ENCODE measurements at regions not wholly inside any gene's neighbourhood (a gene's known extent, or its start where the extent isn't known, plus 50 kb on each side); places are given as distances from the start of the nearest gene placed in this dataset.

DNA sequence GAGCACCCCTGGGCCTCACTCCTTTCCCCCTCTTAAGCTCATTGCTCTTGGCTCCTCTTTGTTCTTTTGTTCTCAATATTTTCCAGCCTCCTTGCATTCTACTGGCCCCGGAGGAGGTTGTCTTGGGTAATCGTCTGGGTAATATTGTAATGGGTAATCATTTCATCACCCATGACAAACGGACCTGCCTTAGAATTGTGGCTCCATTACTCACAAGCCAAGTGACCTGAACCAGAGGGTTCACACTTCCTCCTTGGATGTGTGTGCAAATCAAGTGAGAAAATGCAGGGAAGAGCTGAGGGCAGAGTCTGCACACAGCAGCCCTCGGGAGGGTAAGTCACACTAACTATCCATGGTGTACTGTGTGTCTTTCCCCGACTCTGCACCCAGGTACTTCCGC, 305.0 kb downstream of the BUD13 start:
- Histone ChIP-seq H3K27me3 (no peaks in the 10 kb centered on the region), H3K9me3 (replicated peaks in 1 of 3) (no peaks in the 10 kb centered on the region), H3K36me3 (replicated peaks in 1 of 2) (no peaks in the 10 kb centered on the region), H3K4me3 (no peak overlapping the region), H3K4me1 (replicated peaks in 1 of 2) (peaks cover 0 to under 1% of the 10 kb centered on the region in 2 donors), H3K27ac (no peak overlapping the region)
- DNase-seq, result no peak
- intact Hi-C loops (cut with DNase I), result no loop called here
- WGBS, 4 donors, result 66 to 80% (median 69%) methylated on average over 6 of the region's 6 CpGs
- TF ChIP-seq POLR2A (IDR thresholded peaks at IDR 0.05), result no peak
- no peak for TF ChIP-seq CTCF (IDR thresholded peaks at IDR 0.05)

DNA sequence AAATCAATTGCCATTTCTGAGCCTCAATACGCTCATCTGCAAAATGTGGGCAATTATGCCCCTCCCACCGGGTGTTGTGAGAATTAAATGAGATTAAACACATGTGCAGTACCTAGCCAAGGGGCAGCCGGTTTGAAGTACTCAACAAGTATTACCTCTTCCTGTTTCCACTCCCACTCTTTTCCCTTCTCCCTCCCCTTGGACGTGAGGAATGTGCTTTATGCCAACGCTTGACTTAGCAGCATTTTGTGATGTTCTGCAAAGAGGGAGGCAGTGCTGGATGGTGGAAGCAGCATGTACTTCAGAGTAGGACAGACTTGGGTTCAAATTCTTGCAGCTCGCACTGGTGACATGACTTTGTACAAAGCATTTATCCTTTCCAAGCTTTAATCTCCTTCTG, 306.0 kb downstream of the BUD13 start:
- Histone ChIP-seq H3K4me3 (no peak overlapping the region), H3K9me3 (replicated peaks in 1 of 3) (no peaks in the 10 kb centered on the region), H3K4me1 (replicated peaks in 1 of 2) (no peaks in the 10 kb centered on the region), H3K27ac (no peak overlapping the region), H3K27me3 (no peaks in the 10 kb centered on the region), H3K36me3 (replicated peaks in 1 of 2) (no peaks in the 10 kb centered on the region)
- intact Hi-C loops (cut with DNase I), result no loop called here
- TF ChIP-seq CTCF (IDR thresholded peaks at IDR 0.05) (no peak), POLR2A (IDR thresholded peaks at IDR 0.05) (no peak)
- WGBS, 4 donors, result 70 to 75% (median 71%) methylated on average over 6 of the region's 6 CpGs
- no peak for DNase-seq

DNA sequence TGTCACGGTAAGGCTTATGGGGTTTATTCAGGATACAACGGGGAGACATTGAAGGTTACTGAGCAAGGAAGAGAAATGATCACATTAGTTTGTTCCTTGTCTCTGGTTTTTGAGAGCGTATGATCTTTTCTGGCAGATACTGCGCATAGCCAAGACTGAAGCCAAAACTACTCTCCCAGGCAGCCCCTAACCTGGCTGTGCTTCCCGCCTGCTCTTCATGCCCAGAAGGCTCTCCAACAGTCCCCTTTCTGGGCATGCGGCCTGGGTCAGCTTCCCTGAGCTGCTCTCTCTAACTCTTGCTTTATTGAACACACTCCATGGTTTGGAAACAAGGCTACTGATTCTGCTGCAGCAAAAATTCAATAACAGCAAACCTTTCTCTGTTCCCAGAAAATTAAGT, 306.6 kb downstream of the BUD13 start:
- DNase-seq, result no peak
- intact Hi-C loops (cut with DNase I), result no loop called here
- no peak overlapping the region for H3K27ac ChIP-seq
- H3K9me3 ChIP-seq (replicated peaks in 1 of 3), result no peaks in the 10 kb centered on the region
- no peak overlapping the region for H3K4me3 ChIP-seq
- H3K4me1 ChIP-seq (replicated peaks in 1 of 2), result no peaks in the 10 kb centered on the region
- no peak for TF ChIP-seq CTCF (IDR thresholded peaks at IDR 0.05)
- TF ChIP-seq POLR2A (IDR thresholded peaks at IDR 0.05), result no peak
- no peaks in the 10 kb centered on the region for H3K27me3 ChIP-seq
- H3K36me3 ChIP-seq (replicated peaks in 1 of 2), result no peaks in the 10 kb centered on the region
- WGBS, 4 donors, result 83 to 90% (median 88%) methylated on average over 6 of the region's 6 CpGs

GRCh38 chr11:116465056-116465455, 307.7 kb downstream of the BUD13 start:
- H3K4me1 ChIP-seq (replicated peaks in 1 of 2), result no peaks in the 10 kb centered on the region
- no peak for DNase-seq
- H3K36me3 ChIP-seq (replicated peaks in 1 of 2), result no peaks in the 10 kb centered on the region
- no peak overlapping the region for H3K27ac ChIP-seq
- no peaks in the 10 kb centered on the region for H3K9me3 ChIP-seq (replicated peaks in 1 of 3)
- intact Hi-C loops (cut with DNase I), result no loop called here
- no peak overlapping the region for H3K4me3 ChIP-seq
- H3K27me3 ChIP-seq, result no peaks in the 10 kb centered on the region
- TF ChIP-seq POLR2A (IDR thresholded peaks at IDR 0.05), result no peak
- no peak for TF ChIP-seq CTCF (IDR thresholded peaks at IDR 0.05)
- WGBS, 4 donors, result 59 to 66% (median 65%) methylated on average over 4 of the region's 4 CpGs
